COLO668 (cell line): ENCODE measurements at regions not wholly inside any gene's neighbourhood (a gene's known extent, or its start where the extent isn't known, plus 50 kb on each side); places are given as distances from the start of the nearest gene placed in this dataset.

Experiments
- DNase-seq: peaks from one replicate; lab custom pipeline; 2025; ENCODE audit not compliant: unreplicated experiment; lab: John Stamatoyannopoulos, UW

DNA sequence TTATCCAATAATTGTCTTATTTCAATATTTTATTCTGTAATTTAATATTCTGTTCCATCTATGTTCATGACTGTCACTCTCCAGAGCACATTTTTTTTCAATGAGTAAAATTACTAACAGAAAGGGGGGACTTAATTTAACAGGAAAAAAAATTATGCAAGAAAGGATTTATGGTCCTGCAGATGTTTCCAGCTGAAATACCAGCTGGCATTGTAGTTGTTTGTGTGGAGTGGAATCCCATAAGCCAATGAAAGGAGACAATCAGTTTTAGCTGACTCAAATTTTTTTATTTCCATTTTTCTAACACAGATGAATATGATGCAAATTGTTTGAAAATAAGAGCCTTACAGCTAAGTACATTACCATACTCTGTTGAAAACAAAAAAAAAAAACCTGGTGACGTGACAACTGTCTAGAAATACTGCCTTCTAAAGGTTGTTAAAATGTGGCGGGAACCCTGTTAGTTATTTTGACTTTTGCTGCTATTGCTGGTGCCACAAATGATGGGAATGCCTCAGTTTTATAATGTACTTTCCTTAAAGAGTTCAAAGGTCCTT is 389.1 kb downstream of the ETS1 start:
- no peak for DNase-seq

DNA sequence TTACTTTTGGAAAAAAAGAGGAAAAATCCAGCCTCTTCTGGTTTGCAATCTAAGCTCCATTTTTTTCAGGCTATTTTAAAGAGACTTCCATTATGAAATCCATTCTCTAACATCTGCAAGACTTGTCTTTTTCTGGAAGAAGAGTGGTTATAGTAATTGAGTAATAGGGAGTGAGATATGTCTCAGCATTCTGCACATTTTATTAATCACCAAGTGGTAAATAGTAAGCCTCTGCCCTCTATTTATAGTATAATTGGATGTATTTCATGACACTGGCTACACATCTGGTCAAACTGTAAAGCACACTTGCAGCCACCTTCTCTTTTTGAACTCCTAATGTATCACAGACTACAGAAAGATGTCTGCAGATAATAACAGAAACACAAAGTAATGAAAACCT is 391.1 kb downstream of the ETS1 start:
- no peak for DNase-seq

DNA sequence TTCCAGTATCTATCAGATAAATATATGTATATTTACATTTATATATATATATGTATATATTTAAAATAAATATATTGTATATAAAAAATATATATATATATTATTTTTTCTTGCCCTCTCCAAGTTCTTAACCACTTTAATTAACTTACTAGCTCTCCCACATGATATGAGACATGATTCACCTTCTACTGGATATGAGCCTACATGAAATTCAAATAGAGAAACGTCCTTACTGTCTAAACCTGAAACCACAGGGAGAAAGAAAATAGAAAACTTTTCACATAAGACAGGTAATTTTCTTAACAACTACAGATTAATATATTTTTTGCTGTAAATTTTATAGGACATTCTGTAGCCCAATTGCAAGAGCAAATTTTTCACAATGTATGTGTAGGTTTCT is 391.6 kb downstream of the ETS1 start:
- no peak for DNase-seq

DNA sequence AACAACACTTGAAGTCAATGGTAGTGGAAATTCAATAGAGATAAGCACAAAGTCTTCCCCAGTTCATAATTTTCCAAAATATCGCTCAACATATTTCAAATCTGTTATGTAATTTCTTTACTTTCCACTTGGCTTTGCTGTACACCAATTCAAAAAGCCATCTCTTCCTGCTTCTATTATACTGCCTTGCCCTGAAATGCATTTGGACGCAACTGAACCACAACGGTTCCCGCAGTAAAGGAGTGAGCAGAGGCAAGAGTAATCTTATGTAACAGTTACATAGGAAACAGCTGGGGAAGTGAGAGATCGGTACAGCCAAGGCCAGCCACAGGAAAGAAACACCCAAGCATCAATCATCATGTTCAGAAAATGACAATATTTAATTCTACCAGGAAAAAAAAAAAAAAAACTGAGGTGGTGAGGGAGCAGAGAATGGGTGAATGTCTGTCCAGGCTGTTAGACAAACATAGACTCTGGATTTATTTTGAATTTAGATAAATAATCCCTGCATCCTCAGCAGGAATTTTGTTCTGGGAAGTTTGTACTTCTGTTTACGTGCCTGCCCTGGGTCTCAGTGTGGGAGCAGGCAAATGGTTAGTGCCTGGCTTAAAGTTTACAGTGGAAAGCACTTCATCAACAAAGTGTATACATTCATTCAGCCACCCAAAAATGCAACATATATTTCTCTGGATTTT is 392.2 kb downstream of the ETS1 start:
- no peak for DNase-seq

DNA sequence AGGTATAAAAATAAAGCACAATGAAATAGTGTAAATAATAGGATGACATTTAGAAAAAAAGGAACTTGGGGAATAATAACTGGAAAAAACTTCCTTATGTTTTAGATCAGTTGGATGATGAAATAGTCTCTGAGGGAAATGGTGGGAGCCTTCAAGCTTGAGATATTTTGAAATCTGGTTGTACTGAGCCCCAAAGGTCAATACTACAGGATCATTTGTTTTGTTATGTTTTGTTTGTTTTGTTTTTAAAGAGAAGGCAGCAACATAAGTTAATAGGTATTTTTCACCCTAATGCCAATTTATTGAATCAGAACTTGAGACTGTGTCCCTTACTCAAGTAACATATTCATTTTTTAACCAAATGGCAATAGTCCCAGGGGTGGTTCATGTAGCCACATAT is 393.1 kb downstream of the ETS1 start:
- no peak for DNase-seq

DNA sequence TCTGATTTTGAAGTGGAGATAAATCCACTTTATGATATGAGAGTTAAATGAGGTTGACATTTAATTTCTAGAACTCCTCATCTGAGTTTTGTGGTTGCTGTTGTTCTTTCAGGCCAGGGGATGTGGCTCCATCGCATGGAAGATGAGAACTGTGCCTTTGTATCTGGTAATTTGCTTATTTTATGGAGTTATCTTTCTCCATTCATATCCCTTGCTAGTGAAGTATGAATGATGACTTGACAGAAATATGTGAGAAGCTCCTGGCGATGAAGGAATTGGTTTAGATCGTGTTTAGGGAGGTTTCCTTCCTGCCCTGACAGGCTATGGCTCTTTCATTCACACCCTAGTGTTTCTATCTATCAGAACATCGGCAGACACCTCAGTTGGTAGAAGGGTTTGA is 393.7 kb downstream of the ETS1 start:
- no peak for DNase-seq

DNA sequence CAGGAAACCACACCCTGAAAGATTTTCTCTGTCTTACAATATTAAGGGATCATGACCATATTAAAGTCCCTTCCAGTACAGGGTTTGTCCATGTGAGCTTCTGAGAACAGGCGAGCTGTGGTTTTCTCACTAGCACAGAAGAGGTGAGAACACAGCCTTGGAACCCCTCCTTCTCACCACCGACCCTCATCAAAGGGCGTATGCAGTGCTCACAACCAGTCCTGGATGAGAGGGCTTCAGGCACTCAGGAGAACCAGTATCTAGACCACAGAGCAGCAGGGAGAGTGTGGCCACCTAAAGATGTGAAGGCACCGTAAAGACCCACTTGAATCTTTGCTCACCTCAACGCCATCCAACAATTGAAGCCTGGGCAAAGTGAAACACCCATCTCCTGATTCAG is 397.0 kb downstream of the ETS1 start:
- DNase-seq = no peak

DNA sequence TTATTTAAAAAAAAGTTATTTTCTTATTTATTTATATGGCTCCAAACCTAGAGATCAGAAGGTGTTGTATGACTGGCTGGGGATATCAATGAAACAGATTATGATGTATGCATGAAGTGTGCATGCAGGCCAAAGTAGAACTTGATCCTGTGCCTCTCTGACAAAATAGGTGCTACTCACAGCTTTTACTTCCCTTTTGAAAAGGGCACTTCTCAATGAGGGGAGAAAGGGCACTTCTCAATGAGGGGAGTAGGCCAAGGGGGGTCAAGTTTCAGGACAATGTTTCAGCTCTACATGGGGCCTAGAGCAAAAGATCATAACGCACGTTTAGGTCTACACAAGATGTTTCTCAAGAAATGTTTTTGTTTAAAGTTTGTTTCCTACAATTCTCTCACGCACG is 397.5 kb downstream of the ETS1 start:
- no peak for DNase-seq

DNA sequence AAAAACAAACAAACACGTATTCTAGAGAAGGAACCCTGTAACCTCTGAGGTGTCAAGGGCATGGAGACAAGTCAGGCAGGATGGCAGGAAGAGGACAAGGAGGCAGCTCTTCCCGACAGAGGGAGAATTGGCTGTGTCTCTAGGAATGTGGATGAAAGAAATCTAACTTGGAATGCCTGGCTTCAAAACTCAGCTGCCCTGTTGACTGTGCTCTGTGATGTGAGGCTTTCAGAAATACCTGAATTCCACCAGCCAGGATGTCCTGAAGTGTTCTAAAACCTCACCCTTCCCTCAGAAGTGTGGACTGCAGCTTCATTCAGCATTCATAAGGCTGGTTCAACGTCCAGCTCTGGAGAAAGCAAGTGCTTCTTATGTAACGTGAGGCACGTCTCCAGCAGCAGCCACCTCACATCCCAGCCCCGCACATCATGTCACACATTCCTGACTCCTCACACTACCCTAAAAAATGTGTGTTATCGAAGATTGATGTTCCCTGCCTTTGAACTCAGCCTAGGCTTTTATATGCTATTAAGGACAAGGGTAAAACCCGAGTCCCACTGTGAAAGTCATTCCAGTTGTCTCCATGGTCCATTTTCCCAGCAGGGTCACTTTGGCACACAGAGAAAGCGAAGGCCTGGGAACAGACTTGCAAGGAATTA is 398.9 kb downstream of the ETS1 start:
- DNase-seq = no peak

DNA sequence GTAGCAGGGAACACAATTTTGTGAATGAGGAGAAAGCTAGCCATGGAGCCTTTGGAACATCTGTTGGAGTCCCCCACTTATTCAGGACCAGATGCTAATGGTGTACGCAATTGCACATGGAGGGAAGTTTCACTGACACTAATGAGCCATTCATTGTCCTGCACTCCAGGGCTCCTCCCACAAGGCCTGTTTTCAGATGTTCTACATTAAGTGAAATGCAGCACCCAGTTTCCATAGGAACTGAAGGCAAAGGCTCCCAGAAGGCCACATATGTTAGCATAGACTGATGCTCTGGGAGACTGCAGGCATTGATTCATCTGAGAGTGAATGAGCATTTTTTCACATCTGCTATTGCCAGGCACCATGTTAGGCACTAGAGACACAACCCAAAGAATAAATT is 399.5 kb downstream of the ETS1 start:
- no peak for DNase-seq

DNA sequence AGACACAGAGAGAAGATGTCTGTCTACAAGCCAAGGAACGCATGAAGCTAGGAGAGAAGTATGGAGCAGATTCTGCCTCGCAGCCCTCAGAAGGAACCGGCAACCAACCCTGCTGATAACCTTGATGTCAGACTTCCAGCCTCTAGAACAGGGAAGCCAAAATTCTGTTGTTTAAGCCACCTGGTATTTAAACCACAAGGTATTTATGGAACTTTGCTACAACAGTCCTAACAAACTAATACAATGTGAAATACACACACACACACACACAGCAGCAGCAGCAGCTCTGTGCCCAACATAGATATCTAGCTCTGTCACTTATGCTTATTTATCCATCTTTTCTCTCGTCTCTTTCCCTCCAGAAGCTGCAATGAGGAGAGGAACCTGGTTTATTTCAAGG is 400.0 kb downstream of the ETS1 start:
- no peak for DNase-seq

DNA sequence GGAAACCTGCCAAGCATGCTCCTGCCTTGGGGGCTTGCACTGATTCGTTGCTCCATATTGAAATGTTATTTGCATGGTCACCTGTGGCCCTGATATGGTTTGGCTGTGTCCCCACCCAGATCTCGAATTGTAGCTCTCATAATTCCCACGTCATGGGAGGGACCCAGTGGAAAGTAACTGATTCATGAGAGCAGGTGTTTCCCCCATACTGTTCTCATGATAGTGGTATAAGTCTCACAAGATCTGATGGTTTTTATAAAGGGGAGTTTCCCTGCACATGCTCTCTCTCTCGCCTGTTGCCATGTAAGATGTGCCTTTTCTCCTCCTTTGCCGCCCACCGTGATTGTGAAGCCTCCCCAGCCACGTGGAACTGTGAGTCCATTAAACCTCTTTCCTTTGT is 402.4 kb downstream of the ETS1 start:
- DNase-seq = no peak

DNA sequence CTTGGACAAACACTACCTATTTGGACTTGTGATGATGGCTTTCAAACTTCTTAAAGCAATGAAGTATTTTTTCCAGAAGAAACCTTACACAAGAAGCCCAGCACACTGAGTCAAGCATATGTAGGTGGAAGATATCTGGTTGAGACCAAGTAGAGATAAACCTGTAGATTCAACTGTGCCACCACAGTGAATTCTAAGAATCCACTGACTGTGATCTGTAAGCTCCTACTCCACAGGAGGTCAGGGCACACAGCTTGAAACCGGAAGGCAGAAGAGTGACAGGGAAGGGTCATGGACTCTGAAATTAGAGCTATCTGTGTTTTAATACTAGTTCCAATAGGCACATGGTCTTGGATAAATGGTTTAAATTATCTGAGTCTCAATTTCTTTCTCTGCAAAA is 404.5 kb downstream of the ETS1 start:
- DNase-seq = no peak

DNA sequence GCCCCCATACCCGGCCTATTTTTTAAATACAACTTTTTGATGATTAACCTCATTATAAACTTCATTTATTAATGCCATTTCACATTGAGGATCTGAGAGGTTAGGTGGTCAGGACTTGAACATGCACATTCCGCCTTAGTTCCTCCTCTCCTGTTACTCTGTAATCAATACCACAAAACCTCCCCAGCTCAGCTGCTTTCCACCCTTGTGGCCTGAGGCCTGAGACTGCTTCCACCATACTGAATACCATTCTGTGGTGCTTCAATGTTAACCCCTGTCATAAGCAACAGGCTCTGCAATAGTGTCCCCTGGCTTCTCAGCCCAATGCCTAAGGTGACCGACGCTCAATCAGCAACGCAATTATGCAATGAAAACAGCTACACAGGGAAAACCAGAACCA is 405.4 kb downstream of the ETS1 start:
- no peak for DNase-seq

DNA sequence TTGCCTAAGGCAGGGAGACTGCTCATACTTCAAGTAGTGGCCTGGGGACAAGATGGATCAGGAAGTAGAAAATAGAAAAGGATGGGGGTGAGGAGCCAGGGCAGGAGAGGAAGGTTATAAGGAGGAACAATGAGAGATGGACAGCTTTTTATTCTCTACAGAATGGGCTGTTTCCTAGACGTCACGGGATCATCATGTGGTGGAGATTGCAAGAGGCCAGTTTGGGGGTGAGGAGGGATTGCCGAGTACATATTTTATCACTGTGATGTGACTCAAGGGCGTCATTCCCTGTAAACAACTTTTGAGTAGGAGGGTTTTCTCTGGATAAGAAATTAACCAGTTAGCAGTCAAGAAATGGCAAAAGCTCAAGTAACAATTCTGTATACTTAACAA is 406.3 kb downstream of the ETS1 start:
- no peak for DNase-seq

DNA sequence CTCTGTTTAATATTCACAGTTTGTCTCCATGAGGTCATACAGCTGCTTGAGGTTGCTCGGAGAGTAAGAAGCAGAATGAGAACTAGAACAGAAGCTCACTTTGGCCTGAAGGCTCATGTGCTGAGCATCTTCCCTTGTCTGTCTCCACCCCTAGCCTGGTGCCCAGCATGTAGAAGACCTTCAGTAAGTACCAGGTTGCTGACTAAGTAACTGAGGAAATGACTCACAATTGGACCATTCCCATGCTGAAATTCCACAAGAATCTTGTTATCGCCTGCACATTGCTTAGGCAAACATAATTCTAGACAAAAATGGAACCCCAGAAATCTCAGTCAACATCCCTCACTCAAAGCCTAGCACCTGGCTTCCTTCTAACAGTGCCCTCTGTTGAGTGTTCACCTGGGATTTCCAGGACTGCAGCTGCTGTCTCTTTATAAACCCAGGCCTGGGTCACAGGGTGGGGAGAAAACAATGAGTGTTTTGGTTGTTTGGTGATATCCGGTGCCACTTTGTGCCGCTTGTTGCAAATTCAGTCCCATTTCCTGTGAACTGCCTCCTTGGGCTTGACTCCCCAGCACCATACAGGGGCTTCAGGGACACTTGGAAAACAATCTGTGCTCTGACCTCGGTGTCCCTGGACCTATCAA is 406.8 kb downstream of the ETS1 start:
- DNase-seq = peak; percentile 49

DNA sequence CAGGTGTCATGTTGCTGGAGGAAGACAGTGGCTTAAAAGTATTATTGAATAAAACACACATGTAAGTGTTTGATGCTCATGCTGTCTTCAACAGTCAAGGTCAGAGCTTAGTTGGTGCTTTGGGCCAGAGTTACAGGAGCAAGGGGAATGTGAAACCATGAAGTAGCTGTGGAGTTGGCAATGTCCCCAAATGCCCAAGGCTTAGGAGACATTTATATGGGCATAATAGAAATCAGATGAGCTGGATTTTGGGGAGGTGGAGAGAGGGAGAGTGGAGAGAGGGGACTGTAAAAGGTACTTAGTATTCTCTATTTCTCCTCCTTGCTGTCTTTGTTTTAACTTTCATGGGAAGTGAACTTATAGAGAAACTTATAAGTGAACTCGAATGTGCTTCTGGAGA is 407.8 kb downstream of the ETS1 start:
- DNase-seq = no peak

DNA sequence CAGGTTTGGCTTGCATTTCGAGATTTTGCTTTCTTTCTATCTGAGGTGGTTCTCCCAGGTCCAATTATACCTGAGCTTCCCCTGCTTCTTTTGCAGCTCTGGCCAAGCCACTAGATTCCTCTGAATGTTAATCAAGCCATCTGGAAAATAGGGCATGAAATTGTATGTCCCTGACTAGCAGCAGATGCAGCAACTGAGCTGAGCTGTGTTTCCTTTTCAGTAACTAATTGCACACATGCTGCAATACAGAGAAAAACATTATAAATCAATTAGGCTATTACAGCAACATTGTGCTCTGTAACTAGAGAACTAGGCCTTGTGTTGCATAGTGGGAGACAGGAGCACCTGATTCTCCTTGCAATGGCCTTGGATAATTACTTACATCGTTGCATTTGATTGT is 408.3 kb downstream of the ETS1 start:
- DNase-seq = no peak

DNA sequence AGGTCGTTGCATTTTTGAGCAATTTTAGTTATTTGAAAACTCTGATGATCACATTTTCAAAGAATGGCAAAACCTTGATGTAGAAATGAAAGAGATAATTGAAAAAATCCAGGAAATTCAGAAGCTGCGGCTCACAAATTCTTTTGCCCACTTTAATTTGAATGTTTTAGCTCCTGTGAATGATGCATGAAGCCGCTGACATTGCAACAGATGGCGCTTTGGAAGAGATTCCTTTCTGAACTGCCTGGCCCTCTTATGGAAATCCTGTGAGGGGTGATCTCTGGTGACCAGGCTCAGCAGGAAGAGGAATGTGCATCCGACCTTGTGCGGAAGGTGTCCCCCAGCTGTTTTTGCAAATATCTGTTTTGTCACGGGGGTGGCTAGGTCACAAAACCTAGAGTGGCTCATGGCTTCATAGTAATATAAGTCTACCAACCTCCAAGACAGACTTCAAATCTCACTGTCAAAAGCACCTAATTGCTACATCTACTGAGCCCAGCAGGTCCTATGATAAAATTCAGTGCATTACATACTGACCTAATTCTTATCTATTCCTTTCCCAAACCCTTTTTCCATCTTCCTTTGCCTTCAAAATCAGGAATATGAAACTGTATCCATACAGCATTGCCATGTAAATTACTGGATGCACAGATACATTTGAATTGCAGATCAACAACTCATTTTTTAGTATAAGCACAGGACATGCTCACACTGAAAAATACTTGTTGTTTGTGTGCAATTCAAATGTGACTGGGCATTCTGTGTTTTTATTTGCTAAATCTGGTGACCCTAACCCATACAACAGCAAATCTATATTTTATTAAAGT is 412.7 kb downstream of the ETS1 start:
- no peak for DNase-seq

DNA sequence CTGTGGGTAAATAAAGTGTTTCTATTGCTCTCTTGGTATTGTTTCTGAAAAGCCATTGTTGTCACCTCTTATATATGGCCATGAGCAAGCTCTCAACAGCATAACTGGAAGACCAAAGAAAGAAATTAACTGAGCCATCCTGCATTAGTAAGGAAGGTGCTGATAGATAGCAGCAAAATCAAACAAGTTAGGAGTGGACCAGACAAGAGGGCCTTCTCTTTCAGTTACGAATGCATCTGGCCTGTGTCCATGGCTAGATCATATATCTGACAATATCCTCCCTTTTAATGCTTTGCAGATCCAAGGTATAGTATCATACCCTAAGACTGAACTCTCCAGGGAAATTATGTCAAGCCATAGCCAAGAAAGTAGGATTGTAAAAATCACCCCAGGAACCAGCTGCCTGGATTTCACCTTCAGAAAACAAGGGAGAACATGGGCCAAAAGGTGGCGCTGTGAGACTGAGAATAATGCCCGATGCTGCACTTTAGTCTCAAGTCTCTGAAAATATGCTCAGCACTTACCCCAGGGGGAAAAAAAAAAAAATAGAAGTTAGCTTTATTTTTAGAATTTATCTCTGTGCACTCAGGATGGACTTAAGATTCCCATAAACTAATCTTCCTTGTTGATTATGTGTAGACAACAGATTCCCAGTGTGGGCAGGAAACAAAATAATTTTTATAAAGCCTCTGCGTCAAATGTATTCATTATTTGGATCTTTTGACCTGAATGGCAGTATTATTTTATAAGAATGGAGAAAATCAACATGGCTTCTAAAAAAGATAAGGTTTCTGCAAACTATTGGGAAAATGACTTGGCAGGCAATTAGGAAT is 415.1 kb downstream of the ETS1 start:
- peak; percentile 79 for DNase-seq

DNA sequence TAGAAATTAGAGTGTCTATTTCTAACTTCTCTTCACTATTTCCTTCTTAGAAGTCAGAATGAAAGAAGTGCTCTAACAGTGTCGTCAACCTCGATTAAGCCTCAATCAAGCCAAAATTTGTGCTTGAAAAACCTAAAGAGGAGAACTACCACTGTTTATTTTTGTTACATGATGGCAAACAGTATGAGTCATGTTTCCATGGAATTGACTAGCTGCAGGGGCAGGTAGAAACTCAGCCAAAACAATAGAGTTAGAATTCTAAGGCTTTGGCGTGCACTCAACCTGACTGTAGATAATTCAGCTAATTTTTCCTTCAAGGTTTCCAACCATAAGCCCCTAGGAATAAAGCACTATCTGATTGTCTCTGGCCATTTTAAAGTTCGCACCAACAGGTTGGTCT is 415.9 kb downstream of the ETS1 start:
- DNase-seq = no peak
